GM12875 (cell line): ENCODE measurements at regions not wholly inside any gene's neighbourhood (a gene's known extent, or its start where the extent isn't known, plus 50 kb on each side); places are given as distances from the start of the nearest gene placed in this dataset.

Experiments used
- H3K4me3 ChIP-seq: one replicate; pipeline ENCODE4 v1.5.1; 2011; ENCODE audit warnings: low read depth, low read length, control low read depth
- TF ChIP-seq, protein P1 (sequence below): IDR thresholded peaks from 2 replicates; pipeline ENCODE4 v1.5.1; 2011; ENCODE audit warnings: low read depth, mild to moderate bottlenecking, control low read depth, inconsistent platforms, low read length, moderate library complexity, borderline replicate concordance; ENCODE audit not compliant: insufficient read depth

DNA sequence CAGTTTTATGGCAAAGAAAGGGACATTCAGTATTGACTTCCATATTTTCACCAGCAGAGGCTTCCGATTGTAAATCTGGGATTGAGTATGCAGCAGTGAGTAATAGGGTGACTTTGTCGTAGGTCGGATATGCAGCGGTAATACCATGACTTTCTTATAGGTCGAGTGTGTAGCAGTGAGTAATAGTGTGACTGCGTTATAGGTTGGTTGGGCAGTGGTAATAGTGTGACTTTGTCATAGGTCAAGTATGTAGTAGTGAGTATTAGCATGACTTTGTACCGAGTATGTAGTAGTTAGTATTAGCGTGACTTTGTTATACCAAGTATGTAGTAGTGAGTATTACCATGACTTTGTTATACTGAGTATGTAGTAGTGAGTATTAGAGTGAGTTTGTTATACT lies 268.2 kb upstream of the ADARB2 start:
- TF ChIP-seq, protein P1, sequence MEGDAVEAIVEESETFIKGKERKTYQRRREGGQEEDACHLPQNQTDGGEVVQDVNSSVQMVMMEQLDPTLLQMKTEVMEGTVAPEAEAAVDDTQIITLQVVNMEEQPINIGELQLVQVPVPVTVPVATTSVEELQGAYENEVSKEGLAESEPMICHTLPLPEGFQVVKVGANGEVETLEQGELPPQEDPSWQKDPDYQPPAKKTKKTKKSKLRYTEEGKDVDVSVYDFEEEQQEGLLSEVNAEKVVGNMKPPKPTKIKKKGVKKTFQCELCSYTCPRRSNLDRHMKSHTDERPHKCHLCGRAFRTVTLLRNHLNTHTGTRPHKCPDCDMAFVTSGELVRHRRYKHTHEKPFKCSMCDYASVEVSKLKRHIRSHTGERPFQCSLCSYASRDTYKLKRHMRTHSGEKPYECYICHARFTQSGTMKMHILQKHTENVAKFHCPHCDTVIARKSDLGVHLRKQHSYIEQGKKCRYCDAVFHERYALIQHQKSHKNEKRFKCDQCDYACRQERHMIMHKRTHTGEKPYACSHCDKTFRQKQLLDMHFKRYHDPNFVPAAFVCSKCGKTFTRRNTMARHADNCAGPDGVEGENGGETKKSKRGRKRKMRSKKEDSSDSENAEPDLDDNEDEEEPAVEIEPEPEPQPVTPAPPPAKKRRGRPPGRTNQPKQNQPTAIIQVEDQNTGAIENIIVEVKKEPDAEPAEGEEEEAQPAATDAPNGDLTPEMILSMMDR, result no peak
- no peak overlapping the region for H3K4me3 ChIP-seq

DNA sequence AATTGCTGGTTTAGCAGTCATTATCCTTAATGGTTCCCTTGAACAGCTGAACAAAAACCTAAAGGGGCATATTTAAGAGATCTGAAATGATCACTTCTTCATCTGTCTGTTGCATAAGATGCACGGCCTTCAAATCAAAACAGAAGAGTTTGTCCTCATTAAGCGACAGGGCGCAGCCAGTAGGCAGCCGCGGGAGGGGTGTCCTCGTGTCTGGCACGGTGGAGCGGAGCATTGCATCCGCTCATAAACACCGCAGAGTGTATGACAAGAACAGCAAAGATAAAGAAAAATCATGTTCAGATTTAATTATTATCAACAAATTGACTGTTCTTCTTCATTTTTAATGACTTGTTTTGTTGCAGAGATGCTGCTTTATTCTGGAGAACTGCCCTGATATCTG lies 255.6 kb upstream of the ADARB2 start:
- TF ChIP-seq, protein P1, result no peak
- H3K4me3 ChIP-seq, result no peak overlapping the region

DNA sequence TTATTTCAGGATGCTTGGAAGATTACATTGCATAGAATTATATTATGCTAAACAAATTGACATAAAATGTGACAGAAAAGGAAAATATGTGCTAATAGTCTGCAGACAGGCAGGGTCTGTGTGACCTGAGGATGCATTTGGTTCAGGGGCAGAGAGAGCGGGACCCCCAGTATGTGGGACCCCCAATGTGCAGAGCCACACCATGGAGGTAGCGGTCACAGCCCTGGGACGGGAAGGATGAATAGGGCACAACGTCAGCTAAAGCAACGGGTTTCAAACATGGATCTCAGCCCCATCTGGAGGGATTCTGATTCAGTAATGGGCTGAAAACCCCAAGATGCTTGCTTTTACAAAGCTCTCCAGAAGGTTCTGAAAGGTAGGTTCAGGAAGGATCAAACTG lies 251.8 kb upstream of the ADARB2 start:
- TF ChIP-seq, protein P1, result no peak
- H3K4me3 ChIP-seq, result no peak overlapping the region

DNA sequence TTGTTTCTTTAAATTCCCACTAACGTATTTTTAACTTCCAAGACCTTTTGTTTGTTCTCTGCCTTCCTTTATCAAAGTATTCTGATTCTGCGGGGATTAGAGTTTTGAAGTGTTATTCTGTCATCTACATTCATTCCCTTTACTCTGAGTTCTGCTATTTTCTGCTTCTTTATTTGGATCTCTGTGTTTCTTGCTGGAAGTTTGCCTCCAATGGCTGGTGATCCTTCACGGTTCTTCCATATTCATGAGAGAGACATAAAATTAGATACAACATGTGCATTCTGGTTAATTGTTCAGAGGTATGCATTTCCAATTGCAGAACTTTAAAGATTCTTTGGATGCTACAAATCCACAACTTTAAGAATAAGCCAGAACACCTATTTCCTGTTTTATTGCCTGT lies 244.7 kb upstream of the ADARB2 start:
- H3K4me3 ChIP-seq, result no peak overlapping the region
- TF ChIP-seq, protein P1, result no peak

DNA sequence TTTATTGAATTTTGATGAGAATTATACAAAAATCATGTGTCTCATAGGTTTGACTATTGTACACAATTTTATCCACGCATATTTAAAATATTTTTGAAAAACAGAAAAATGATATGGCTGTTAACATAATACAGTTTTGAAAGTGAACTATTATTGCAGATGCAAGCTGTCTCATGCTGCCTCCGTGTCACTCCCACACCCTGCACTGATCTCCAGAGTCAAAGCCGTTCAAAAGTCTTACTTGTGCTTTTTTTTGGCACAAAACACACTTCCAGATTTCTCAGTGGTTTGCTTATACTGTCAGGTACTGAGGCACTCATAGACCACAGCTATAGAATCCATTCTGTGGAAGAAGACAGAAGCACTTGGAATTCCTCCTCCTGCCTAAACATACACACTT lies 243.1 kb upstream of the ADARB2 start:
- TF ChIP-seq, protein P1, result no peak
- no peak overlapping the region for H3K4me3 ChIP-seq

DNA sequence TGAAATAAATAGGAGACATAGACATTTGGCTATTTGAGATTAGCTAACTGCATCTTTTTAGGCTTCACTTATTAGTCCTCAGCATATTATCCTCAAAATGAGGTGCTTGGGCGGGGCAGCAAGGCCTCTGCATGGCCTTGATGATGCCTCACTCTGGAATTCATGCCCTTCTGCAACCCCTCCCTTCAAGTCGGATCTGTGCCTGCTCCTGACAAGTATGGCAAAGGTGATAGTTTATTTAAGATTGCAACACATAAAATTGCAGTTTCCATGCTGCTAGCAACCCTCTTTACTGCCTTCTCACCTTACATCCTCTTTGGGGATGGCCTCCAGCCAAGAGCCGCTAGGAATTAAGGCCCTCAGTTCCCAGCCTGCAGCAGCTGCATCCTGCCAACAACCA lies 241.3 kb upstream of the ADARB2 start:
- TF ChIP-seq, protein P1, result no peak
- no peak overlapping the region for H3K4me3 ChIP-seq

DNA sequence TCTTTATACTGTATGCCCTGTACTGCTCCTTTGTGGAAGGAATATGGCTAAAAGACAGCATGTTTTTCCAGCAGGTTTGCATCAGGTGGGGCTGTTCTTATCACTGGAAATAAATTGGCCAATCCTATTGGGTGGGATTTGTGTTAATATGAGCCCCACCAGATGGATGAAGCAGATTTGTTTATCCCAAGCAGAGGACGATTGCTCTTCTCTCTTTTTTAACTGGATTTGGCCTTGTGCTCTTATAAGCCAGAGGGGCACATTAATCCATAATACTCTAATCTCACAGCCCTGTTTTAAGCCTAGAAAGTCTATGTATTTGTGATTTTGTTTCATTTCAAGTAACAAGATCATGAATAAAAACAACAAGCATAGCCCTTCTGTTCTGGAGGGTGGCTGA lies 240.1 kb upstream of the ADARB2 start:
- H3K4me3 ChIP-seq, result no peak overlapping the region
- TF ChIP-seq, protein P1, result no peak
